ENCODE measurements at regions not wholly inside any gene's neighbourhood (a gene's known extent, or its start where the extent isn't known, plus 50 kb on each side); places are given as distances from the start of the nearest gene placed in this dataset.

- Histone ChIP-seq H3K4me1 (ENCODE audit: control insufficient read depth in 1 of 2, insufficient read depth in 2 of 2, low read depth in 1 of 2, low read length in 1 of 2) (no peaks in the 10 kb centered on the region), H3K4me2 (no peak overlapping the region), H3K9me2 (no peaks in the 10 kb centered on the region), H3K27ac (ENCODE audit: low read depth in 2 of 2, low read length in 1 of 2) (no peak overlapping the region), H3K27me3 (ENCODE audit: insufficient read depth) (no peaks in the 10 kb centered on the region), H3K4me3 (ENCODE audit: low read depth in 2 of 2, low read length in 1 of 2) (no peak overlapping the region), H4K20me1 (ENCODE audit: insufficient read depth) (no peaks in the 10 kb centered on the region), H3F3A (replicated peaks; ENCODE audit: insufficient read depth) (no peaks in the 10 kb centered on the region), H3K9me3 (no peaks in the 10 kb centered on the region), H2AFZ (ENCODE audit: low read depth) (no peak overlapping the region), H3K9ac (no peak overlapping the region), H3K79me2 (ENCODE audit: insufficient read depth) (no peaks in the 10 kb centered on the region), H3K36me3 (replicated peaks in 1 of 2; ENCODE audit: control insufficient read depth in 1 of 2, insufficient read depth in 2 of 2, low read length in 1 of 2) (no peaks in the 10 kb centered on the region)
- POLR2A ChIA-PET: no interaction called here
- DNase-seq: no peak
- TF ChIP-seq RAD21 (IDR thresholded peaks at IDR 0.05; ENCODE audit: low read length) (no peak), PBX3 (IDR thresholded peaks at IDR 0.05) (no peak), FOXM1 (IDR thresholded peaks at IDR 0.05; ENCODE audit: low read depth) (no peak), IRF3 (IDR thresholded peaks at IDR 0.05; ENCODE audit: low read depth, low read length) (no peak), FOXJ3 (CRISPR knock-in tag; IDR thresholded peaks at IDR 0.05) (no peak), RXRA (IDR thresholded peaks at IDR 0.05; ENCODE audit: borderline replicate concordance, low read depth) (no peak), NFIC (IDR thresholded peaks at IDR 0.05; ENCODE audit: borderline replicate concordance) (no peak), ZBTB33 (IDR thresholded peaks at IDR 0.05; ENCODE audit: borderline replicate concordance, low read depth) (no peak), POLR2AphosphoS5 (IDR thresholded peaks at IDR 0.05; ENCODE audit: low read depth, low read length) (no peak), GATA2 (CRISPR knock-in tag; IDR thresholded peaks at IDR 0.05) (no peak), ELF1 (IDR thresholded peaks at IDR 0.05) (no peak), FOSL2 (IDR thresholded peaks at IDR 0.05; ENCODE audit: borderline replicate concordance, low read depth) (no peak), TEAD4 (IDR thresholded peaks at IDR 0.05; ENCODE audit: borderline replicate concordance, insufficient read depth) (no peak), MEF2A (IDR thresholded peaks at IDR 0.05; ENCODE audit: borderline replicate concordance, low read depth) (no peak), NRF1 (IDR thresholded peaks at IDR 0.05; ENCODE audit: low read depth, low read length) (no peak), REST (IDR thresholded peaks at IDR 0.05; ENCODE audit: low read depth, low read length) (no peak), RCOR1 (IDR thresholded peaks at IDR 0.05; ENCODE audit: low read length) (no peak), RFX5 (IDR thresholded peaks at IDR 0.05; ENCODE audit: low read length) (no peak), YY1 (IDR thresholded peaks at IDR 0.05; ENCODE audit: low read depth) (no peak)
- CTCF ChIA-PET: interaction anchor here (0.5 kb wide), 1 partner anchor 277 kb away, joined by 3 read pairs; no protein-coding TSS in a partner anchor
Observed at GRCh38 chr11:30650266-30650665, 64.1 kb upstream of the MPPED2 start.

Measured in SK-N-SH (cell line).